ENCODE measurements at regions not wholly inside any gene's neighbourhood (a gene's known extent, or its start where the extent isn't known, plus 50 kb on each side); places are given as distances from the start of the nearest gene placed in this dataset.
A peak's percentile ranks its signal among the peaks of the same experiment; 100 is the strongest.

DNA sequence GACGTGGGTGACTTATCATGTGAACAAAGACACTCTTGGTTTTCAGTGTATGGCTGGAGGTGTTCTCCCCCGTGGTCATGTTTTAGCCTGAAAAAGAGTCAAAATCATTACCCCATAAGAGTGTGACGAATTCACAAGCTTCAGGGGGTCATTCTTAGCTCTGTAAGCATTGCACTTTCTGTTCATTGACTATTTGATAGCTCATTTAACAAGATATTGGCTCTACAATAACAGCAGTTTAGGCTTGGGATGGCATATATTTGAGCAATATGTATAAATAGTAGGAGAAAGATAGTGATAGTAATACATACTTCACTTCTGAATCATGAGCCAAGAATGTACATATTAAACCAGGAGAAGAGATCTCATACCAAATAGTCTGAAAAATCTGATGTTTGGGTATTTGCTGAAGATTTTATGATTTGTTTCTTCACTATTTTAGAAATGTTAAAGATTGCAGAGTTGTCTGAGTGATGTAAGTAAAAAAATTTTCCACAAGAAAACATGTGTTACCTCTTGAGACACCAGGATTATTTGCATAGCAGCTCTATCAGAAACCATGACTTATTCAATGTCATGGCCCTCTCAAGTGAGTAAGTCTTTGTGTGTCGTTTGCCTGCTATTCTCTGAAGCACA, 996.0 kb downstream of the OTOL1 start:
- no peak overlapping the region for H3K9ac ChIP-seq (ENCODE audit: low read depth in 1 of 2, low read length in 2 of 2)
- H3K9me3 ChIP-seq (ENCODE audit: control insufficient read depth in 2 of 2, low read length in 2 of 2) = no peaks in the 10 kb centered on the region
- no peaks in the 10 kb centered on the region for H3K27me3 ChIP-seq (ENCODE audit: control insufficient read depth in 2 of 2, insufficient read depth in 2 of 2, low read length in 2 of 2)
- H3K36me3 ChIP-seq (ENCODE audit: control insufficient read depth in 2 of 2, insufficient read depth in 2 of 2, low read length in 2 of 2) = no peaks in the 10 kb centered on the region
- no peak overlapping the region for H3K27ac ChIP-seq (ENCODE audit: low read depth in 2 of 2, low read length in 2 of 2)
- H3K4me1 ChIP-seq (ENCODE audit: control insufficient read depth in 2 of 2, insufficient read depth in 2 of 2, low read length in 2 of 2) = no peaks in the 10 kb centered on the region
- no peak overlapping the region for H3K4me3 ChIP-seq (ENCODE audit: low read length in 2 of 2)

DNA sequence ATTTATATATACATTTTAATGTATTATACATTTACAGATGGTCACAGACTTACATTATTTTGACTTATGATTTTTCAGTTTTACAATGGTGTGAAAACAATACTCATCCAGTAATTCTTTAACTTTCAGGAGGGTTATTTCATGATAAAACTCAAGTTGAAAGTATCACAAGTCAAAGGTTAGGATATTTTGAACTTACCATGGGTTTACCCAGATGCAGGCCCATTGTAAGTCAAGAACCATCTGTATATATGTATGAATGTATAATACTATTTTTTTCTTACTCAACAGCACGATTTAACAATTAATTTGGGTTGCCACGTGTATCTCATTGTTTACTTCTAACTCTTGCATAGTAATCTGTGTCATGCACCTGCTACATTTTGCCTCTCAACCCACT, 1002.0 kb downstream of the OTOL1 start:
- H3K36me3 ChIP-seq (ENCODE audit: control insufficient read depth in 2 of 2, insufficient read depth in 2 of 2, low read length in 2 of 2) = no peaks in the 10 kb centered on the region
- no peak overlapping the region for H3K27ac ChIP-seq (ENCODE audit: low read depth in 2 of 2, low read length in 2 of 2)
- H3K27me3 ChIP-seq (ENCODE audit: control insufficient read depth in 2 of 2, insufficient read depth in 2 of 2, low read length in 2 of 2) = no peaks in the 10 kb centered on the region
- no peaks in the 10 kb centered on the region for H3K9me3 ChIP-seq (ENCODE audit: control insufficient read depth in 2 of 2, low read length in 2 of 2)
- H3K4me1 ChIP-seq (ENCODE audit: control insufficient read depth in 2 of 2, insufficient read depth in 2 of 2, low read length in 2 of 2) = no peaks in the 10 kb centered on the region
- H3K9ac ChIP-seq (ENCODE audit: low read depth in 1 of 2, low read length in 2 of 2) = no peak overlapping the region
- H3K4me3 ChIP-seq (ENCODE audit: low read length in 2 of 2) = no peak overlapping the region

DNA sequence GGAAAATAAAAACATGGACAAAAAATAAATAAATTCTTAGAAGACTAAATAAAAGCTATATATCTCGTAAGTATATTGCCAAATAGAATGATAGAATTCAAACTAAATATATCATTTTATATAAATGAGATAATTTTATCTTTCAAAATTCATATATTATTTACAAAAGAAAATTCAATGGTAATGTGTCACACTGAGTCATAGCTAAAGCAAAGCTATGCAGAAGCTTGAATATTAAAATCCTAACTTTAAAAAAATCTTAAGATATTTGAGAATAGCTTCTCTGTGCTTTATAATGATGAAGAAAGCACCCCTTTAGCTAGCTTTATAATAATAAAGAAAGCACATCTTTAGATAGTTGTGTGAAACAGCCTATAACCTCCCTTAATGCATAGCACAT, 1010.8 kb downstream of the OTOL1 start:
- no peaks in the 10 kb centered on the region for H3K4me1 ChIP-seq (ENCODE audit: control insufficient read depth in 2 of 2, insufficient read depth in 2 of 2, low read length in 2 of 2)
- no peak overlapping the region for H3K27ac ChIP-seq (ENCODE audit: low read depth in 2 of 2, low read length in 2 of 2)
- no peaks in the 10 kb centered on the region for H3K27me3 ChIP-seq (ENCODE audit: control insufficient read depth in 2 of 2, insufficient read depth in 2 of 2, low read length in 2 of 2)
- H3K36me3 ChIP-seq (ENCODE audit: control insufficient read depth in 2 of 2, insufficient read depth in 2 of 2, low read length in 2 of 2) = no peaks in the 10 kb centered on the region
- H3K4me3 ChIP-seq (ENCODE audit: low read length in 2 of 2) = no peak overlapping the region
- no peak overlapping the region for H3K9ac ChIP-seq (ENCODE audit: low read depth in 1 of 2, low read length in 2 of 2)
- no peaks in the 10 kb centered on the region for H3K9me3 ChIP-seq (ENCODE audit: control insufficient read depth in 2 of 2, low read length in 2 of 2)

DNA sequence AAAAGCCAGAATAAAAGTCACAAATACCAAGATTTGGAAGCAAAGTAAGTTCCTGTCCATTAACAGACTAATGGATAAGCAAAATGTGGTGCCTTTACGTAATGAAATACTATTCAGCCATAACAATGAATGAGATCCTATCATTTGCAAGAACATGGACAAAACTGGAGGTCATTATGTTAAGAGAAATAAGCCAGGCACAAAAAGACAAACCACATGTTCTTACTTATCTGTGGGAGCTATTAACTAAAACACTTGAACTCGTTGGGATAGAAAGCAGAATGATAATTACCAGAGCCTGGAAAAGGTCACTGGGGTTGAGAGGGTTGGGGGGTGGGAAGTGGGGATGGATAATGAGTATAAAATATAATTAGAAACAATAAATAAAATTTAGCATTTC, 1015.9 kb downstream of the OTOL1 start:
- Histone ChIP-seq H3K27ac (ENCODE audit: low read depth in 2 of 2, low read length in 2 of 2) (no peak overlapping the region), H3K9me3 (ENCODE audit: control insufficient read depth in 2 of 2, low read length in 2 of 2) (no peaks in the 10 kb centered on the region), H3K4me3 (ENCODE audit: low read length in 2 of 2) (no peak overlapping the region)

DNA sequence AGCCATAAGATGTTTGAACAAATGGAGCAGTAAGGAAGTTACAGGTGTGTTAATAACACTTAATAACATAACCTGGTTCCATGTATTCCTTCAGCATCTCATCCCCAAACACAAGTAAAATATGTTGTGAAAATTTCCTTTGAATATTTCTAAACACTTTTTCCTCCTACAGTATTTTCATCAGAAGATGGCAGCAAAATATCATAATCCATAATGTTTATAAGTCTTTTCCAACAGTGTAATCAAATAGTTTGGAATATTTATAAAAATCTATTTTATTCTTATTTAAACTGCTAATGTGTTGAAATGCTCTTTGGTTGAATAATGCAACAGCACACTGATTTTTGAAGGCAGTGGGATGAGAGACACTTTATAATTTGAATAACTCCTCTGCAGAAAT, 1020.5 kb downstream of the OTOL1 start:
- H3K27me3 ChIP-seq (ENCODE audit: control insufficient read depth in 2 of 2, insufficient read depth in 2 of 2, low read length in 2 of 2) = no peaks in the 10 kb centered on the region
- no peaks in the 10 kb centered on the region for H3K4me1 ChIP-seq (ENCODE audit: control insufficient read depth in 2 of 2, insufficient read depth in 2 of 2, low read length in 2 of 2)
- H3K9me3 ChIP-seq (ENCODE audit: control insufficient read depth in 2 of 2, low read length in 2 of 2) = no peaks in the 10 kb centered on the region
- H3K9ac ChIP-seq (ENCODE audit: low read depth in 1 of 2, low read length in 2 of 2) = no peak overlapping the region
- no peaks in the 10 kb centered on the region for H3K36me3 ChIP-seq (ENCODE audit: control insufficient read depth in 2 of 2, insufficient read depth in 2 of 2, low read length in 2 of 2)
- no peak overlapping the region for H3K4me3 ChIP-seq (ENCODE audit: low read length in 2 of 2)
- no peak overlapping the region for H3K27ac ChIP-seq (ENCODE audit: low read depth in 2 of 2, low read length in 2 of 2)

More for the DNA sequence above, 1015.9 kb downstream of the OTOL1 start:
- Histone ChIP-seq H3K36me3 (ENCODE audit: control insufficient read depth in 2 of 2, insufficient read depth in 2 of 2, low read length in 2 of 2) (no peaks in the 10 kb centered on the region), H3K4me1 (ENCODE audit: control insufficient read depth in 2 of 2, insufficient read depth in 2 of 2, low read length in 2 of 2) (no peaks in the 10 kb centered on the region), H3K9ac (ENCODE audit: low read depth in 1 of 2, low read length in 2 of 2) (no peak overlapping the region), H3K27me3 (ENCODE audit: control insufficient read depth in 2 of 2, insufficient read depth in 2 of 2, low read length in 2 of 2) (no peaks in the 10 kb centered on the region)

DNA sequence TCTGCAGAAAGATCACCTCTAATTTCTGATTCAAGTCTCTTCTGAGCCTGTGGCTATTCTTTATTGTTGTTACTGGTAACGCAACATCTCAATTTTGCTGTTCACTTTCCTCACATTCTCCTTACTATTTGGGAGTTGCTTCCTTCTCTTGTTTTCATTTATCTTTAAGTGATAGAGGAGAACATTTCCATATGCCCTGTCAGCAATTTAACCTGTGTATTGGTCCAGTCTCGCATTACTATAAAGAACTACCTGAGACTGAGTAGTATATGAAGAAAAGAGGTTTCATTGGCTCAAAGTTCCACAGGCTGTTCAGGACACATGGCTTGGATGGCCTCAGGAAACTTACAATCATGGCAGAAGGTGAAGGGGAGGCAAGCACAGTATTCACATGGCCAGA, 1025.1 kb downstream of the OTOL1 start:
- no peak overlapping the region for H3K9ac ChIP-seq (ENCODE audit: low read depth in 1 of 2, low read length in 2 of 2)
- H3K4me3 ChIP-seq (ENCODE audit: low read length in 2 of 2) = no peak overlapping the region
- no peaks in the 10 kb centered on the region for H3K36me3 ChIP-seq (ENCODE audit: control insufficient read depth in 2 of 2, insufficient read depth in 2 of 2, low read length in 2 of 2)
- no peak overlapping the region for H3K27ac ChIP-seq (ENCODE audit: low read depth in 2 of 2, low read length in 2 of 2)
- H3K27me3 ChIP-seq (ENCODE audit: control insufficient read depth in 2 of 2, insufficient read depth in 2 of 2, low read length in 2 of 2) = no peaks in the 10 kb centered on the region
- no peaks in the 10 kb centered on the region for H3K4me1 ChIP-seq (ENCODE audit: control insufficient read depth in 2 of 2, insufficient read depth in 2 of 2, low read length in 2 of 2)
- no peaks in the 10 kb centered on the region for H3K9me3 ChIP-seq (ENCODE audit: control insufficient read depth in 2 of 2, low read length in 2 of 2)

DNA sequence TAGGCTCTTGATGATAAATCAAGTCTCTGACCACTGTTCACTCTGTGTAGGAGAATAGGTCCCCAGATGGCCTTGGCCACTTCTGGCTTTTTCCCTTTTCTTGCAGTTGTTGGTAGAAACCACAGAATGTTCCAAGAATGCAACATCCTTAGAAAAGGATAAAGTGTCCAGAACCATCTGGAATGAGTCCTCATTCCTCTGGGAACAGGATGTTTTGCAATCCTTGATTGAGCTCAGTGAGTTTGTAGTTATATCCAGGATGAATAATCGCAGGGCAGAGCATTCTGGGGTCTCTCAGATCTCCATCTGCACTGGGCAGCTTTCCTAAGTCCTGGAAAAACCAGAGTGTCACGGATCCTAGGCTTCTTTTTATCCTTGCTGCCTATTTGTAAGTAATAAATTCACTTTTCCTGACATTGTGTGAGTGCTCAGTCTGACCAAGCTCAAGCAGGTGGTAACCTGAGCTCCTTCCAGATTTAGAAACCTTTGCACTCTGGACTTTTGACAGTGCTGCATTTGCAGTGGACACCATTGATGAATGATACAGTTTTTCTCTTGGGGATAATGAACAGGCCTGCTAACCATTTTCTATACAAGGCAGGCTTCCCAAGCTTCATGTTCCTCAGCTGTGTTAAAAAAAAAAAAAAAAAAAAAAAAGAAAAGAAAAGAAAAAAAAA, 1028.6 kb downstream of the OTOL1 start:
- Histone ChIP-seq H3K36me3 (ENCODE audit: control insufficient read depth in 2 of 2, insufficient read depth in 2 of 2, low read length in 2 of 2) (no peaks in the 10 kb centered on the region), H3K4me1 (ENCODE audit: control insufficient read depth in 2 of 2, insufficient read depth in 2 of 2, low read length in 2 of 2) (no peaks in the 10 kb centered on the region), H3K27me3 (ENCODE audit: control insufficient read depth in 2 of 2, insufficient read depth in 2 of 2, low read length in 2 of 2) (no peaks in the 10 kb centered on the region), H3K9ac (ENCODE audit: low read depth in 1 of 2, low read length in 2 of 2) (no peak overlapping the region), H3K9me3 (ENCODE audit: control insufficient read depth in 2 of 2, low read length in 2 of 2) (no peaks in the 10 kb centered on the region), H3K27ac (ENCODE audit: low read depth in 2 of 2, low read length in 2 of 2) (peak overlapping the region in 1 of 2 donors; percentile 26), H3K4me3 (ENCODE audit: low read length in 2 of 2) (no peak overlapping the region)

DNA sequence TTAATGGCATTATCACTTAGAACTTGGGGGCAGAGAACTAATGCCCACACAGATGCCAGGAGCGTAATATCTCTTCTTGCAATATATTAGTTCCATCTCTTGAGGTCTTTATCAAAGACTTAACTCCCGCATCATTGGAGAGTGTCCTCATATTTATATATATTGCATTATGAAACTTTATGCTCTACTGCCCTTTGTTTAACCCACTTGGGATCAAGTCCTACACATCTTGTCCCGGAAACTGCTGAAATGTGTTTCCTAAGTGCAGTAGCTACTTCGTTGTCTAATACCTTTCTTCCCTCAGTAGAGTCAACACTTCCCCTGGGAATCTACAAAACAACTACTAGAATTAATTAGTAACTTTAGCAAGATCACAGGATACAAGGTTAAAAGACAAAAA, 1029.2 kb downstream of the OTOL1 start:
- Histone ChIP-seq H3K27ac (ENCODE audit: low read depth in 2 of 2, low read length in 2 of 2) (no peak overlapping the region), H3K9ac (ENCODE audit: low read depth in 1 of 2, low read length in 2 of 2) (no peak overlapping the region), H3K27me3 (ENCODE audit: control insufficient read depth in 2 of 2, insufficient read depth in 2 of 2, low read length in 2 of 2) (no peaks in the 10 kb centered on the region), H3K9me3 (ENCODE audit: control insufficient read depth in 2 of 2, low read length in 2 of 2) (no peaks in the 10 kb centered on the region), H3K4me1 (ENCODE audit: control insufficient read depth in 2 of 2, insufficient read depth in 2 of 2, low read length in 2 of 2) (no peaks in the 10 kb centered on the region), H3K36me3 (ENCODE audit: control insufficient read depth in 2 of 2, insufficient read depth in 2 of 2, low read length in 2 of 2) (no peaks in the 10 kb centered on the region), H3K4me3 (ENCODE audit: low read length in 2 of 2) (no peak overlapping the region)

DNA sequence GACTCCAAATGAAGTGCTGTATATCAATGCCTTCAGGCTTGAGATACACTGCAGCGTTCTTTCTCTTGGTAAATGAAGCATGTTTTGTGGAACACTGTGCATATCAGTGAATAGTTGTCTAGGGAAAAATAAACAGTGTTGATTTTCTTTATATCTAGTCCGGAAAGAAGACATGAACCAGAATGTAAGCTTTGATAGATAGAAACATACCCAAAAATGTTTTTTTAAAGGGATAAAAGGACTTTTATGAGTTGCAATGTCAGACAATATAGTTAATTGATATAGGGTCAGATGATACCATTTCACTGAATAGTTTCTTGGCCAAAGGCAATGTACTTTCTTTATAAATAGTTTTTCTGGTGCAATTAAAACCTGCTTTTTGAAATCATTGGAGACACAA, 1037.8 kb downstream of the OTOL1 start:
- H3K36me3 ChIP-seq (ENCODE audit: control insufficient read depth in 2 of 2, insufficient read depth in 2 of 2, low read length in 2 of 2) = no peaks in the 10 kb centered on the region

DNA sequence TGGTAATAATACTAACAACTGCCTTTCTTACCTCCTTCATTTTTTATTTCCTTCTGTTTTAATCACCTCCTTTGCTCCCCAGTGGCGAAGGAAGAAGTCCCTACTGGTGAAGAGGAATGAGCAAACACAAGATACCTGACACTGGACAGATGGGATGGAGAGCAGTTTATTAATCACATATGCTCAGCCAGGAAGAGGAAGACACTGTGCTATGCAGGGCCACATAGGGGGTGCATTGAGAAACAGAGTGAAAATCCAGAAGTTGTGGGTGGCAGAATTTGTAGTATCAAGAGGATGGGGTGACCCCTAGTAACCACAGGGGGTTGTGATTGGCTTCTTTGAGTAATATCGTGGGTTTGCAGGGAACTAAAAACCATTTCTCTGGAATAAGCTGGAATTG, 1041.9 kb downstream of the OTOL1 start:
- H3K27me3 ChIP-seq (ENCODE audit: control insufficient read depth in 2 of 2, insufficient read depth in 2 of 2, low read length in 2 of 2) = no peaks in the 10 kb centered on the region
- H3K36me3 ChIP-seq (ENCODE audit: control insufficient read depth in 2 of 2, insufficient read depth in 2 of 2, low read length in 2 of 2) = no peaks in the 10 kb centered on the region
- no peak overlapping the region for H3K9ac ChIP-seq (ENCODE audit: low read depth in 1 of 2, low read length in 2 of 2)
- no peaks in the 10 kb centered on the region for H3K4me1 ChIP-seq (ENCODE audit: control insufficient read depth in 2 of 2, insufficient read depth in 2 of 2, low read length in 2 of 2)
- H3K4me3 ChIP-seq (ENCODE audit: low read length in 2 of 2) = no peak overlapping the region
- no peak overlapping the region for H3K27ac ChIP-seq (ENCODE audit: low read depth in 2 of 2, low read length in 2 of 2)
- no peaks in the 10 kb centered on the region for H3K9me3 ChIP-seq (ENCODE audit: control insufficient read depth in 2 of 2, low read length in 2 of 2)

More for the DNA sequence above, 1037.8 kb downstream of the OTOL1 start:
- Histone ChIP-seq H3K4me1 (ENCODE audit: control insufficient read depth in 2 of 2, insufficient read depth in 2 of 2, low read length in 2 of 2) (no peaks in the 10 kb centered on the region), H3K27me3 (ENCODE audit: control insufficient read depth in 2 of 2, insufficient read depth in 2 of 2, low read length in 2 of 2) (no peaks in the 10 kb centered on the region), H3K9ac (ENCODE audit: low read depth in 1 of 2, low read length in 2 of 2) (no peak overlapping the region), H3K27ac (ENCODE audit: low read depth in 2 of 2, low read length in 2 of 2) (no peak overlapping the region), H3K9me3 (ENCODE audit: control insufficient read depth in 2 of 2, low read length in 2 of 2) (no peaks in the 10 kb centered on the region), H3K4me3 (ENCODE audit: low read length in 2 of 2) (no peak overlapping the region)
